ENCODE measurements at regions not wholly inside any gene's neighbourhood (a gene's known extent, or its start where the extent isn't known, plus 50 kb on each side); places are given as distances from the start of the nearest gene placed in this dataset.
"Not testable (repeated sequence)": the region's sequence is repeated elsewhere in the genome, so short reads cannot be mapped to it uniquely, and the experiment has no call there.

DNA sequence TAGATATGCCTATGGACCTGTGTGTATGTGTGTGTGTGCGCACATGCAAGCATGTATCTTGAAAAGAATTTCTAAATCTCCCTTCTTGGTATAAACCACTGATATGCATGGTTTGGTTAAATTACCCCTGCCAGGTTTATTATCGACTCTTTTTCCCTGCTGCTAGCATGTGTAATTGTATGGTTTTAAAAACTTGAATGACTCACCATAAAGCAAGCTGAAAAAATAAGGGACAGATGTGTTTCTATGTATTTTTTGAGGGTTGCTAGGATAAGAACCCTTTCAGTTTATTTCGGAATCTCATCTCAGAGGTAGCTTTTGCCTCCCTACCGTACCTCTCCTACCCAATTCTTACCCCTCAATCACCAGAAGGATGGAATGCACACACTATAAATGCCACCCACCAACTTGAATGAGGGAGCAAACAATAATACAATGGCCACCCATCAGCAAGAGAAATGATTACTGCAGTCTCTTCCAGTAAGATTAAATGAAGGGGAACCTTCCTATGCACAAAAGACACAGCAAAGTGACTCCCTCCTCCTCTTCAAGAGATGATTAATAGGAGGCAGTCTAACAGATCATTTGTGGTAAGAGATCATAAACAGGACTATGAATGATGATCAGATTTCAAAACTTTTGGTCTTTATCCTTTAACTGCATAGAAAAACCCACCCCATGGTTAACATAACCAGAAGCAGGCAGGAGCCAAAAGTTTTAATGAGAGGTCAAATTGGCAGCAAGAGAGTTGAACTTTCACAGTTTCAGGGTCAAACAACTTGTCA lies 357.2 kb downstream of the SATB2 start:
- no peaks in the 10 kb centered on the region for H3K9me3 ChIP-seq (ENCODE audit: control insufficient read depth, low read depth, low read length)
- no peak overlapping the region for H3K27ac ChIP-seq (ENCODE audit: low read length)
- no peak overlapping the region for H3K4me3 ChIP-seq (ENCODE audit: low read length)
- no peaks in the 10 kb centered on the region for H3K36me3 ChIP-seq (ENCODE audit: control insufficient read depth, low read depth, low read length)
- H3K9ac ChIP-seq (ENCODE audit: low read length): no peak overlapping the region
- H3K4me1 ChIP-seq (ENCODE audit: control insufficient read depth, low read depth, low read length): peaks cover 7% of the 10 kb centered on the region
- no peaks in the 10 kb centered on the region for H3K27me3 ChIP-seq (ENCODE audit: control insufficient read depth, insufficient read depth, low read length)

DNA sequence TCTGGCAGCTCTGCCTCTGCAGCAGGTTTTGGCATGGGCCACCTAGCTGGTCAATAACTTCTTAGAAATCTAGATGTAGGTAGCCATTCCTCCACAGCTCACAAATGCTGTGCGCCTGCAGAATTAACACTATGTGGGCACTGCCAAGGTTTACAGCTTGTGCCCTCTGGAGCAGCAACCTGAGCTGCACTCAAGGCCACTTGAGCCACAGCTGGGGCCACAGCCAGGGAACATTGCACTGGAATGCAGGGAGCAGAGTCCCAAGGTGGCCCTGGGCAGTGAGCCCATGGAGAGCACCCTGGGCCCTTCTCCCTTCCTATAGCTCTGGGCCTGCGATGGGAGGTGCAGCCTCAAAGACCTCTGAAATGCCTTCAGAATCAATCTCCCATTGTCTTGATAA lies 365.3 kb downstream of the SATB2 start:
- Histone ChIP-seq H3K4me1 (ENCODE audit: control insufficient read depth, low read depth, low read length) (no peaks in the 10 kb centered on the region), H3K9ac (ENCODE audit: low read length) (no peak overlapping the region), H3K27ac (ENCODE audit: low read length) (no peak overlapping the region), H3K4me3 (ENCODE audit: low read length) (no peak overlapping the region), H3K9me3 (ENCODE audit: control insufficient read depth, low read depth, low read length) (no peaks in the 10 kb centered on the region), H3K27me3 (ENCODE audit: control insufficient read depth, insufficient read depth, low read length) (no peaks in the 10 kb centered on the region), H3K36me3 (ENCODE audit: control insufficient read depth, low read depth, low read length) (no peaks in the 10 kb centered on the region)

DNA sequence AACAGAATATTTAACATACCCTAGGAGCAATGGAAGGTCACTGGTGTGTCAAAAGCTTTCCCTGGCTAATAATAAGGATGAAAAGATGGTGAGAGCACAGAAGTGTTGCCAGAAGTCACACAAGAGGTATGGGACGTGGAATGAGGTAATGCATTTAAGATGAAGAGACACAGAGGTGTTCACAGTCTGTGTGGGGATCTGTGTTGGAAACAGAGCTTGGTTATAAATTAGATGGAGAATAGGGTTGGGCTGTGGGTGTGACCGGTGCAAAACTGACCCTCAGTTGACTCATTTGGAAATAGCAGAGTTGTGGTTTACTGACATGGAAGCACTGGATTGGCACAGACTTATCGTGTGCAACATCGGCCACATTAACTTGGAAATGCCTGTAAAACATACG lies 372.5 kb downstream of the SATB2 start:
- H3K36me3 ChIP-seq (ENCODE audit: control insufficient read depth, low read depth, low read length): no peaks in the 10 kb centered on the region
- H3K9ac ChIP-seq (ENCODE audit: low read length): no peak overlapping the region
- H3K27ac ChIP-seq (ENCODE audit: low read length): no peak overlapping the region
- H3K9me3 ChIP-seq (ENCODE audit: control insufficient read depth, low read depth, low read length): no peaks in the 10 kb centered on the region
- no peak overlapping the region for H3K4me3 ChIP-seq (ENCODE audit: low read length)
- H3K4me1 ChIP-seq (ENCODE audit: control insufficient read depth, low read depth, low read length): peaks cover 4% of the 10 kb centered on the region
- H3K27me3 ChIP-seq (ENCODE audit: control insufficient read depth, insufficient read depth, low read length): no peaks in the 10 kb centered on the region

DNA sequence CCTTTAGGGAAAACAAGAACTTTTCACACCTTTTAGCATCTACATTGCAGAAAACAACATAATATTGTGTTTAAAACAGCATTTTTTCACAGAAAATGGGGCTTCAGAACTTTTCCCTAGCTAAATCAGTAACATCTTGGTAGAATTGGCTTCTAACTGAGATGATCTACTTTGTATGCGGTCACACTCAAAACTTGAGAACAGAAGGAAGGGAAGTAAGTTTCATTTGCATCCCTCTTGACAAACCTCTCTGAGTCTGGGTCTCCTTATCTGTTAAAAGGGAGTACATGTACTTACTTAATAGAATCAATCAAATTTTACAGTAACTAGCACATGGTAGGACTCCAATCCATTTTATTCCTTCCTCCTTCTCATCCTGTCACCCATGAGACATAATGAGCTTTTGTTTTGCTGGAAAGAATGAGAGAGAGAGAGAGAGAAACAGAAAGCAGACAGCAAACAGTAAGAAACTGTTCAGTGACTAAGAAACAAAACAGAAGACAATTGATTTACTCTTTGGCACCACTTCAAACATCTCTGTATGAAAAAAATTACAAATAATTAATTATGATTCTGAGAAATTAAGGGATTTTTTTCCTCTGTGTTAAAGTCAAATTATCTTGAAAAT lies 387.3 kb downstream of the SATB2 start:
- no peaks in the 10 kb centered on the region for H3K4me1 ChIP-seq (ENCODE audit: control insufficient read depth, low read depth, low read length)
- H3K36me3 ChIP-seq (ENCODE audit: control insufficient read depth, low read depth, low read length): no peaks in the 10 kb centered on the region
- no peak overlapping the region for H3K27ac ChIP-seq (ENCODE audit: low read length)
- H3K9ac ChIP-seq (ENCODE audit: low read length): no peak overlapping the region
- H3K27me3 ChIP-seq (ENCODE audit: control insufficient read depth, insufficient read depth, low read length): no peaks in the 10 kb centered on the region
- H3K4me3 ChIP-seq (ENCODE audit: low read length): no peak overlapping the region
- H3K9me3 ChIP-seq (ENCODE audit: control insufficient read depth, low read depth, low read length): no peaks in the 10 kb centered on the region

DNA sequence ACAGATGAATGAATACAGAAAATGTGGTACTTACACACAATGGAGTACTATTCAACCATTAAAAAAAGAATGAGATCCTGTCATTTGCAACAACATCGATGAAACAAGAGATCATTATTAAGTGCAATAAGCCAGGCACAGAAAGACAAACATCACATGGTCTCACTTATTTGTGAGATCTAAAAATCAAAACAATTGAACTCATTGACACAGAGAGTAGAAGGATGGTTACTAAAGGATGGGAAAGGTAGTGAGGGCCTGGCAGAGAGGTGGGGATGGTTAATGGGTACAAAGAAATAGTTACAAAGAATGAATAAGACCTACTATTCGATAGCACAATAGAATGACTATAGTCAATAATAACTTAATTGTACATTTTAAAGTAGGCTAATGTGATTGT lies 393.5 kb downstream of the SATB2 start:
- Histone ChIP-seq H3K4me1 (ENCODE audit: control insufficient read depth, low read depth, low read length) (no peaks in the 10 kb centered on the region), H3K4me3 (ENCODE audit: low read length) (no peak overlapping the region), H3K9me3 (ENCODE audit: control insufficient read depth, low read depth, low read length) (no peaks in the 10 kb centered on the region), H3K27ac (ENCODE audit: low read length) (no peak overlapping the region), H3K9ac (ENCODE audit: low read length) (no peak overlapping the region), H3K36me3 (ENCODE audit: control insufficient read depth, low read depth, low read length) (no peaks in the 10 kb centered on the region), H3K27me3 (ENCODE audit: control insufficient read depth, insufficient read depth, low read length) (no peaks in the 10 kb centered on the region)

DNA sequence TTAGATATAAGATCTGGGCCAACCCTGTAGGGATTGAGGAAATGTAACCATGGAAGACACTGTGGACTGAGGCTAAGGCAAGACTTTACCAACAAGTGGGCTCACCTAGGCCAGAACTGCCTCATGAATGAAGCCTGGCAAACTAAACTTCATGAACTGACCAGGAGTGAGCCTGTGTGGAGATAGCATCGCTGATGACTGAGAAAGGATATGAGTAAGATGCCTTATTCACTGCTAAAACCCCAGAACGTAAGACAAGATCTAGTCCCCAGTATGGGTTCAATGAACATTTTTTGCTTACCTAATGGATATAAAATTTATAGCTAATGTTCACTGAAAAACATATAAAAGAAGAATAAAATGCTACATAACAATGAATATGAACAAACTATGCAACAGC lies 399.8 kb downstream of the SATB2 start:
- Histone ChIP-seq H3K9me3 (ENCODE audit: control insufficient read depth, low read depth, low read length) (no peaks in the 10 kb centered on the region), H3K27me3 (ENCODE audit: control insufficient read depth, insufficient read depth, low read length) (no peaks in the 10 kb centered on the region), H3K27ac (ENCODE audit: low read length) (no peak overlapping the region), H3K4me3 (ENCODE audit: low read length) (no peak overlapping the region), H3K9ac (ENCODE audit: low read length) (no peak overlapping the region), H3K36me3 (ENCODE audit: control insufficient read depth, low read depth, low read length) (no peaks in the 10 kb centered on the region), H3K4me1 (ENCODE audit: control insufficient read depth, low read depth, low read length) (no peaks in the 10 kb centered on the region)

DNA sequence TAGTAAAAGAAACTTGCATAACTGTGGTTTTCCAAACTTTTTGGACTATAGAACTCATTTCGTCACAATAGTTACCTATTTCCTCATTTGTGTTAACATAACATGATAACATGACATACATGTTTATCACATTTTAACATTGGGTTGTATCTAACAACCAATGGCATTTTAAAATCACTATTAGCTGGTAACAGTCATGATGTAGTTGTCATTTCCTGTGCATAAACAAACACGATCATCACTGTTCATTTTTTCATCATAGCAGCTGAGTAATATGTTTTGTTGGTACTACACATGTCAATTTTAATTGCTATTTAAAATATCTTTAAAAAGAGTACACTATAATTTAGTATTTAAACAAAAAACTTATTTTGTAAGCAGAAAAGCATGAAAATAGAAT lies 402.4 kb downstream of the SATB2 start:
- Histone ChIP-seq H3K27me3 (ENCODE audit: control insufficient read depth, insufficient read depth, low read length) (no peaks in the 10 kb centered on the region), H3K9me3 (ENCODE audit: control insufficient read depth, low read depth, low read length) (no peaks in the 10 kb centered on the region), H3K9ac (ENCODE audit: low read length) (no peak overlapping the region), H3K4me1 (ENCODE audit: control insufficient read depth, low read depth, low read length) (no peaks in the 10 kb centered on the region), H3K36me3 (ENCODE audit: control insufficient read depth, low read depth, low read length) (no peaks in the 10 kb centered on the region), H3K27ac (ENCODE audit: low read length) (no peak overlapping the region), H3K4me3 (ENCODE audit: low read length) (no peak overlapping the region)

DNA sequence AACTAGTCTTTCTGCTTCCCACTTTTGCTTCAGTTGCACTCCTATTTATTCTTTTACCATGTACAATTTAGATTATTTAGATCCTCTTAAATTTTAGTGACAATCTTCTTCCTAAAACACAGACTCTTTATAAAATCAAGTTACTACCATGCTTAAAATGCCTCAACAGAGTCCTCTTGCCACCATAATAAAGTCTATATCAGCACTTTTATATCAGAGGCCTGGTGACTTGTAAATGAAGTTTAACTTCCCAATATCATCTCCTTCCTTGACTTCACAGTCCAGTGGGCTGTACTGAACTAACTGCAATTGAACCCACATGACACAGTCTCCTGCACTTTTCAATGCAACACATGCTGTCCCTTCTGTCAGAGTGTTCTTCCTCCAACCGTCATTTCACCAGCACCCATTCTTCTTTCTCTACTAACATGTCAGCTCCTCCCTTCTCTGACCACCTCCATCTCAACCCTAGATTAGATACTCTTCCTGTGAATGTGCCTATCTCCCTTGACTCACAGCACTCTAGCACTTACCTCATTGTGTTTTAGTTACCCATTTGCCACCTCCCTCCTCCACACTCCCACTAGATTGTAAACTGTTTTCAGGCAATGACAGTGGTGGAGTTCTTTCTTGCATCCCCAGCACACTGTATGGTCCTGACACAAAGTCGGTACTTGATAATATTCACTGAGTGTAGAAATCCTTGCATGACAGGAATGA lies 414.9 kb downstream of the SATB2 start:
- no peak overlapping the region for H3K9ac ChIP-seq (ENCODE audit: low read length)
- H3K4me3 ChIP-seq (ENCODE audit: low read length): no peak overlapping the region
- H3K9me3 ChIP-seq (ENCODE audit: control insufficient read depth, low read depth, low read length): no peaks in the 10 kb centered on the region
- H3K4me1 ChIP-seq (ENCODE audit: control insufficient read depth, low read depth, low read length): peaks cover 5% of the 10 kb centered on the region
- H3K27me3 ChIP-seq (ENCODE audit: control insufficient read depth, insufficient read depth, low read length): no peaks in the 10 kb centered on the region
- no peak overlapping the region for H3K27ac ChIP-seq (ENCODE audit: low read length)
- H3K36me3 ChIP-seq (ENCODE audit: control insufficient read depth, low read depth, low read length): no peaks in the 10 kb centered on the region

DNA sequence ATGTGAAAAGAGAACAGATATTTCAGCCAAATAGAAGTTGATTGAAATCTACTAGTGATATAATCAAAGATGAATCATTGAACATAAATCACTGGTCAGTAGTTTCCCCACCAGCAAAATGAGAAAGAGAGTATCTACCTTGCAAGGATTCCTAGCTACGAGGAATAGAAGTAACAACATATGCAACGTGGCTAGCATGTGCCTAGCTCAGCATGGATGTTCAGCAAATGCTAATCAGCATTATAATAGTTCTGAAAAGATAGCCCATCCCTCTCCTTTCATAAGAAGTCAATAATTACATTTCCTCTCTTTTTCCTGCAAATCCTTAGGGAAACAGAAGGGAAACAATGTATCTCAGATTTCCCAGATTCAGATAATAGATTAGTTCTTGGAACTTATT lies 417.2 kb downstream of the SATB2 start:
- Histone ChIP-seq H3K4me1 (ENCODE audit: control insufficient read depth, low read depth, low read length) (peaks cover 5% of the 10 kb centered on the region), H3K9me3 (ENCODE audit: control insufficient read depth, low read depth, low read length) (no peaks in the 10 kb centered on the region), H3K27me3 (ENCODE audit: control insufficient read depth, insufficient read depth, low read length) (no peaks in the 10 kb centered on the region), H3K4me3 (ENCODE audit: low read length) (no peak overlapping the region), H3K27ac (ENCODE audit: low read length) (no peak overlapping the region), H3K36me3 (ENCODE audit: control insufficient read depth, low read depth, low read length) (no peaks in the 10 kb centered on the region), H3K9ac (ENCODE audit: low read length) (no peak overlapping the region)

DNA sequence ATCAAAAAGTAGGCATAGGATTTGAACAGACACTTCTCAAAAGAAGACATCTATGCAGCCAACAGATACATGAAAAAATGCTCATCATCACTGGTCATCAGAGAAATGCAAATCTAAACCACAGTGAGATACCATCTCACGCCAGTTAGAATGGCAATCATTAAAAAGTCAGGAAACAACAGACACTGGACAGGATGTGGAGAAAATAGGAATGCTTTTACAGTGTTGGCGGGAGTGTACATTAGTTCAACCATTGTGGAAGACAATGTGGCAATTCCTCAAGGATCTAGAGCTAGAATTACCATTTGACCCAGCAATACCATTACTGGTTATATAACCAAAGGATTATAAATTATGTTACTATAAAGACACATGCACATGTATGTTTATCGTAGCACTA lies 424.0 kb downstream of the SATB2 start:
- not testable (repeated sequence) for H3K4me3 ChIP-seq (ENCODE audit: low read length); H3K36me3 ChIP-seq (ENCODE audit: control insufficient read depth, low read depth, low read length); H3K4me1 ChIP-seq (ENCODE audit: control insufficient read depth, low read depth, low read length); H3K9ac ChIP-seq (ENCODE audit: low read length); H3K27me3 ChIP-seq (ENCODE audit: control insufficient read depth, insufficient read depth, low read length); H3K9me3 ChIP-seq (ENCODE audit: control insufficient read depth, low read depth, low read length); H3K27ac ChIP-seq (ENCODE audit: low read length)

DNA sequence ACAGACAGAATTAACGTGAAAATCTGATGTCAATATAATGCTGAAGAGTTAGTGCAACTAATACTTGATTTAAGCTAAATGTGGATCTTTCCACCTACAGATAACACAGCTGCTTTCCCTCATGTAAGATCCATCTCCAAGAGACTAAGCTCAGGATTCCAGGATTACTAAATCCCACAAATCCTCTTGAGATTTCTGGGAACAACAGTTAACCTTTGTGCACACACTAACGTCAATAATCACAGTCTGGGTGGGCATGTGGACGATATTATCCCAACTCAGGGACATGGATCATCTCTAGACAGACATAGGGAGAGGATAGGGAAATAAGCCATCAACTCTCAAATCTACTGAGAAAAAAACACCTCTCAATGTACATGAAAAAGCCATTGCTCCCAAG lies 432.6 kb downstream of the SATB2 start:
- Histone ChIP-seq H3K9ac (ENCODE audit: low read length) (no peak overlapping the region), H3K27me3 (ENCODE audit: control insufficient read depth, insufficient read depth, low read length) (no peaks in the 10 kb centered on the region), H3K36me3 (ENCODE audit: control insufficient read depth, low read depth, low read length) (no peaks in the 10 kb centered on the region), H3K4me1 (ENCODE audit: control insufficient read depth, low read depth, low read length) (peaks cover 10% of the 10 kb centered on the region), H3K9me3 (ENCODE audit: control insufficient read depth, low read depth, low read length) (no peaks in the 10 kb centered on the region), H3K4me3 (ENCODE audit: low read length) (no peak overlapping the region), H3K27ac (ENCODE audit: low read length) (no peak overlapping the region)

Data from iPS-18a (cell line).